ENCODE measurements at regions not wholly inside any gene's neighbourhood (a gene's known extent, or its start where the extent isn't known, plus 50 kb on each side); places are given as distances from the start of the nearest gene placed in this dataset.

DNA sequence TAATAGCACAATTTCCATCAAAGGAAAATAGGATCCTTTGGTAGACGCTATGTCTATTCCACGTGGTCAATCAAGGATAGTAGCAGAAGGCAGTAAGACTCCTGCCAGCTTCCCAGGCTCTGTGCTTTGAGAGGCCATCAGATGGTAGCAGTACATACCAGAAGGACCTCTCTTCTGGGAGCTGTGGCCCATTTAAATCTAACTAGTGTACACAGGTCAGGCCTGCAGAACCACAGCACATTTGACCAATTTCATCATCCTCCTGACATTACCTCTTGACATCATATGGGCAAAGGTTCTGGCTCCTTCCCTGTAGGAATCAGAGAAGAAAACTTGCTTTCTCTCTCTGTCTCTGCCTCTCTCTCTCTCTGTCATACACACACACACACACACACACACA is 229.6 kb upstream of the HTR2A start:
- peak; percentile 49 for TF ChIP-seq YY1 (IDR thresholded peaks at IDR 0.05)
- no peak for TF ChIP-seq TAF1 (conservative IDR thresholded peaks at IDR 0.05)
- TF ChIP-seq CTCF (IDR thresholded peaks at IDR 0.05; ENCODE audit: low read depth, low read length, missing input control), result peak; percentile 67
- TF ChIP-seq JUND (IDR thresholded peaks at IDR 0.05), result peak; percentile 38 to 73
- TF ChIP-seq, protein P1, sequence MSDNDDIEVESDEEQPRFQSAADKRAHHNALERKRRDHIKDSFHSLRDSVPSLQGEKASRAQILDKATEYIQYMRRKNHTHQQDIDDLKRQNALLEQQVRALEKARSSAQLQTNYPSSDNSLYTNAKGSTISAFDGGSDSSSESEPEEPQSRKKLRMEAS (IDR thresholded peaks at IDR 0.05), result peak; percentile 58
- TF ChIP-seq, protein P2, sequence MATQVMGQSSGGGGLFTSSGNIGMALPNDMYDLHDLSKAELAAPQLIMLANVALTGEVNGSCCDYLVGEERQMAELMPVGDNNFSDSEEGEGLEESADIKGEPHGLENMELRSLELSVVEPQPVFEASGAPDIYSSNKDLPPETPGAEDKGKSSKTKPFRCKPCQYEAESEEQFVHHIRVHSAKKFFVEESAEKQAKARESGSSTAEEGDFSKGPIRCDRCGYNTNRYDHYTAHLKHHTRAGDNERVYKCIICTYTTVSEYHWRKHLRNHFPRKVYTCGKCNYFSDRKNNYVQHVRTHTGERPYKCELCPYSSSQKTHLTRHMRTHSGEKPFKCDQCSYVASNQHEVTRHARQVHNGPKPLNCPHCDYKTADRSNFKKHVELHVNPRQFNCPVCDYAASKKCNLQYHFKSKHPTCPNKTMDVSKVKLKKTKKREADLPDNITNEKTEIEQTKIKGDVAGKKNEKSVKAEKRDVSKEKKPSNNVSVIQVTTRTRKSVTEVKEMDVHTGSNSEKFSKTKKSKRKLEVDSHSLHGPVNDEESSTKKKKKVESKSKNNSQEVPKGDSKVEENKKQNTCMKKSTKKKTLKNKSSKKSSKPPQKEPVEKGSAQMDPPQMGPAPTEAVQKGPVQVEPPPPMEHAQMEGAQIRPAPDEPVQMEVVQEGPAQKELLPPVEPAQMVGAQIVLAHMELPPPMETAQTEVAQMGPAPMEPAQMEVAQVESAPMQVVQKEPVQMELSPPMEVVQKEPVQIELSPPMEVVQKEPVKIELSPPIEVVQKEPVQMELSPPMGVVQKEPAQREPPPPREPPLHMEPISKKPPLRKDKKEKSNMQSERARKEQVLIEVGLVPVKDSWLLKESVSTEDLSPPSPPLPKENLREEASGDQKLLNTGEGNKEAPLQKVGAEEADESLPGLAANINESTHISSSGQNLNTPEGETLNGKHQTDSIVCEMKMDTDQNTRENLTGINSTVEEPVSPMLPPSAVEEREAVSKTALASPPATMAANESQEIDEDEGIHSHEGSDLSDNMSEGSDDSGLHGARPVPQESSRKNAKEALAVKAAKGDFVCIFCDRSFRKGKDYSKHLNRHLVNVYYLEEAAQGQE (IDR thresholded peaks at IDR 0.05), result no peak
- peak; percentile 22 for TF ChIP-seq FOXA1 (IDR thresholded peaks at IDR 0.05)
- peak; percentile 71 to 77 for TF ChIP-seq HNF4A (conservative IDR thresholded peaks at IDR 0.05)
- no peak for TF ChIP-seq NR2F2 (IDR thresholded peaks at IDR 0.05)
- TF ChIP-seq EGR1 (IDR thresholded peaks at IDR 0.05; ENCODE audit: low read depth in 2 of 2), result no peak
